Right lobe of liver (tissue), 6 donors: ENCODE measurements at regions not wholly inside any gene's neighbourhood (a gene's known extent, or its start where the extent isn't known, plus 50 kb on each side); places are given as distances from the start of the nearest gene placed in this dataset.

Source experiments
- ATAC-seq, 4 donors: fragments of 200-7000 bp; cut with Tn5 transposase; one replicate each; pipeline ENCODE4 v1.9.1; 2020; ENCODE audit warnings: mild to moderate bottlenecking in 4 of 4, moderate library complexity in 4 of 4
- DNase-seq, 3 donors: peaks; one replicate each; pipeline ENCODE4 v3.0.0-alpha.2; 2020
- H3K27ac ChIP-seq, 3 donors: fragments of 200-600 bp; one replicate each; pipeline ENCODE4 v1.8.0; 2022
- H3K27me3 ChIP-seq, 2 donors: fragments of 200-600 bp; one replicate each; pipeline ENCODE4 v1.8.0; 2022
- H3K36me3 ChIP-seq, 4 donors: fragments of 200-600 bp; sonication (generic) in 1 of 4; one replicate each; pipeline versions ENCODE4 v1.5.1 to v1.8.0; 2017 to 2022; ENCODE audit warnings: control low read depth in 1 of 4
- H3K4me1 ChIP-seq, 4 donors: fragments of 200-600 bp; sonication (generic) in 1 of 4; one replicate each; pipeline versions ENCODE4 v1.5.1 to v1.8.0; 2017 to 2022; ENCODE audit warnings: control low read depth in 1 of 4
- H3K4me3 ChIP-seq, 3 donors: fragments of 200-600 bp; one replicate each; pipeline ENCODE4 v1.8.0; 2022
- H3K9me3 ChIP-seq, 4 donors: fragments of 200-600 bp; sonication (generic) in 1 of 4; one replicate each; pipeline versions ENCODE4 v1.5.1 to v1.8.0; 2017 to 2022; ENCODE audit warnings: control low read depth in 1 of 4
- CTCF ChIP-seq, 4 donors: fragments of 200-600 bp in 3 of 4; fragments of 450-650 bp in 1 of 4; IDR thresholded peaks; one replicate each; pipeline versions ENCODE4 v1.5.1 to v1.8.0; 2016 to 2022; ENCODE audit warnings: antibody characterized with exemption in 4 of 4, mild to moderate bottlenecking in 2 of 4
- POLR2A ChIP-seq: fragments of 450-650 bp; IDR thresholded peaks from one replicate; pipeline ENCODE4 v1.6.1; 2017; ENCODE audit warnings: antibody characterized with exemption, mild to moderate bottlenecking
- WGBS: methylation state at CpG from one replicate; pipeline ENCODE4 v1.1.6; 2018; ENCODE audit warnings: low coverage, low lambda C conversion rate; ENCODE audit not compliant: insufficient coverage; ENCODE audit errors: missing lambda C conversion rate; 5-methylcytosine and 5-hydroxymethylcytosine counted together
- intact Hi-C, 2 donors: fragments of 100-400 bp; cut with DNase I; formaldehyde crosslinking; loops; one replicate each; pipeline versions ENCODE4 v1.11.2 to v1.14.1; 2022
- donor health status: DM: no; HTN: yes; CAD: no.
- donor health status: DM: no; HTN: no; CAD: no.
- donor health status: DM: no; HTN: no; CAD: no.
- donor health status: DM: no; HTN: yes; CAD: no.
- donor health status: DM: no; HTN: yes; CAD: no.

- H3K4me3 ChIP-seq = no peak overlapping the region
- no peak for ATAC-seq
- intact Hi-C loops = no loop called here
Observed at GRCh38 chr2:185895828-185896693, 157.5 kb downstream of the FSIP2 start.

GRCh38 chr2:185899366-185899765 is 160.8 kb downstream of the FSIP2 start:
- no peak for ATAC-seq

More at GRCh38 chr2:185895828-185896693, 157.5 kb downstream of the FSIP2 start:
- no peaks in the 10 kb centered on the region for H3K36me3 ChIP-seq
- no peak for TF ChIP-seq CTCF (IDR thresholded peaks at IDR 0.05)
- TF ChIP-seq POLR2A = no peak
- H3K4me1 ChIP-seq = peaks cover 0 to 9% (median 0%) of the 10 kb centered on the region in 4 donors
- H3K9me3 ChIP-seq = no peaks in the 10 kb centered on the region
- H3K27me3 ChIP-seq = no peaks in the 10 kb centered on the region
- DNase-seq = no peak
- H3K27ac ChIP-seq = no peak overlapping the region
- WGBS = 87% methylated on average over 5 of the region's 5 CpGs

GRCh38 chr2:185919155-185919554 is 180.6 kb downstream of the FSIP2 start:
- no peak for TF ChIP-seq POLR2A
- TF ChIP-seq CTCF (IDR thresholded peaks at IDR 0.05) = no peak
- Histone ChIP-seq H3K9me3 (no peaks in the 10 kb centered on the region), H3K4me3 (no peak overlapping the region), H3K27ac (no peak overlapping the region), H3K36me3 (no peaks in the 10 kb centered on the region), H3K27me3 (no peaks in the 10 kb centered on the region), H3K4me1 (no peaks in the 10 kb centered on the region)
- intact Hi-C loops = no loop called here
- DNase-seq (no peak), ATAC-seq (no peak)
- WGBS = 67% methylated on average over 1 of the region's 1 CpG

More at GRCh38 chr2:185899366-185899765, 160.8 kb downstream of the FSIP2 start:
- Histone ChIP-seq H3K27me3 (no peaks in the 10 kb centered on the region), H3K36me3 (no peaks in the 10 kb centered on the region), H3K4me1 (no peaks in the 10 kb centered on the region), H3K27ac (no peak overlapping the region), H3K4me3 (no peak overlapping the region), H3K9me3 (no peaks in the 10 kb centered on the region)
- TF ChIP-seq CTCF (IDR thresholded peaks at IDR 0.05) (no peak), POLR2A (no peak)
- 88% methylated on average over 1 of the region's 1 CpG for WGBS
- no peak for DNase-seq
- intact Hi-C loops = no loop called here

- H3K27me3 ChIP-seq = no peaks in the 10 kb centered on the region
- no peak for ATAC-seq
- H3K36me3 ChIP-seq = no peaks in the 10 kb centered on the region
- no peaks in the 10 kb centered on the region for H3K4me1 ChIP-seq
- intact Hi-C loops = no loop called here
- H3K9me3 ChIP-seq = no peaks in the 10 kb centered on the region
- no peak overlapping the region for H3K4me3 ChIP-seq
- H3K27ac ChIP-seq = no peak overlapping the region
- no peak for DNase-seq
- 89% methylated on average over 3 of the region's 3 CpGs for WGBS
- TF ChIP-seq POLR2A (no peak), CTCF (IDR thresholded peaks at IDR 0.05) (no peak)
Observed at GRCh38 chr2:185921048-185921756, 182.6 kb downstream of the FSIP2 start.
